ENCODE measurements at regions not wholly inside any gene's neighbourhood (a gene's known extent, or its start where the extent isn't known, plus 50 kb on each side); places are given as distances from the start of the nearest gene placed in this dataset.

DNA sequence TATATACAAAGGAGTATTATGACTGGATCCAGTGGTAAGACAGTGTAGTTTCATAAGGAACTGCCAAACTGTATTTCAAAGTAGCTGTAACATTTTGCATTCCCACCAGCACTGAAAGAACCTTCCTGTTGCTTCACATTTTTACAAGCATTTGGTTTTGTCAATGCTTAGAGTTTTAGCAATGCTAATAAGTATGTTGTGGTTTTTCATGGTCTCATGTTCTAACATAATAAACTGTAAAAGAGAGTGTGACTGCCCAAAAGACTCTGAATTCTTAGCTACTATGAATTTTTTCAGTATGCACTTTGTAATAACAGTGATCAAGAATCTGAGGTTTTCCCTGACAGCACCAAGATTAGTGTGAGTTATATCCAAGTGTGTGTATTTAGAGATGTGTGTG is 604.2 kb downstream of the XIRP2 start:
- TF ChIP-seq, protein P1, sequence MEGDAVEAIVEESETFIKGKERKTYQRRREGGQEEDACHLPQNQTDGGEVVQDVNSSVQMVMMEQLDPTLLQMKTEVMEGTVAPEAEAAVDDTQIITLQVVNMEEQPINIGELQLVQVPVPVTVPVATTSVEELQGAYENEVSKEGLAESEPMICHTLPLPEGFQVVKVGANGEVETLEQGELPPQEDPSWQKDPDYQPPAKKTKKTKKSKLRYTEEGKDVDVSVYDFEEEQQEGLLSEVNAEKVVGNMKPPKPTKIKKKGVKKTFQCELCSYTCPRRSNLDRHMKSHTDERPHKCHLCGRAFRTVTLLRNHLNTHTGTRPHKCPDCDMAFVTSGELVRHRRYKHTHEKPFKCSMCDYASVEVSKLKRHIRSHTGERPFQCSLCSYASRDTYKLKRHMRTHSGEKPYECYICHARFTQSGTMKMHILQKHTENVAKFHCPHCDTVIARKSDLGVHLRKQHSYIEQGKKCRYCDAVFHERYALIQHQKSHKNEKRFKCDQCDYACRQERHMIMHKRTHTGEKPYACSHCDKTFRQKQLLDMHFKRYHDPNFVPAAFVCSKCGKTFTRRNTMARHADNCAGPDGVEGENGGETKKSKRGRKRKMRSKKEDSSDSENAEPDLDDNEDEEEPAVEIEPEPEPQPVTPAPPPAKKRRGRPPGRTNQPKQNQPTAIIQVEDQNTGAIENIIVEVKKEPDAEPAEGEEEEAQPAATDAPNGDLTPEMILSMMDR (IDR thresholded peaks at IDR 0.05), result no peak
- TF ChIP-seq POLR2AphosphoS5 (IDR thresholded peaks at IDR 0.05) (no peak), POLR2A (IDR thresholded peaks at IDR 0.05) (no peak), EP300 (IDR thresholded peaks at IDR 0.05) (no peak)
